GM21526 (cell line): ENCODE measurements at regions not wholly inside any gene's neighbourhood (a gene's known extent, or its start where the extent isn't known, plus 50 kb on each side); places are given as distances from the start of the nearest gene placed in this dataset.
"Not testable (repeated sequence)": the region's sequence is repeated elsewhere in the genome, so short reads cannot be mapped to it uniquely, and the experiment has no call there.

Experiments used
- ATAC-seq: cut with Tn5 transposase; IDR thresholded peaks from one replicate; pipeline ENCODE4 v1.9.1; 2021; ENCODE audit warnings: moderate library complexity; ENCODE audit not compliant: unreplicated experiment, low FRiP score

DNA sequence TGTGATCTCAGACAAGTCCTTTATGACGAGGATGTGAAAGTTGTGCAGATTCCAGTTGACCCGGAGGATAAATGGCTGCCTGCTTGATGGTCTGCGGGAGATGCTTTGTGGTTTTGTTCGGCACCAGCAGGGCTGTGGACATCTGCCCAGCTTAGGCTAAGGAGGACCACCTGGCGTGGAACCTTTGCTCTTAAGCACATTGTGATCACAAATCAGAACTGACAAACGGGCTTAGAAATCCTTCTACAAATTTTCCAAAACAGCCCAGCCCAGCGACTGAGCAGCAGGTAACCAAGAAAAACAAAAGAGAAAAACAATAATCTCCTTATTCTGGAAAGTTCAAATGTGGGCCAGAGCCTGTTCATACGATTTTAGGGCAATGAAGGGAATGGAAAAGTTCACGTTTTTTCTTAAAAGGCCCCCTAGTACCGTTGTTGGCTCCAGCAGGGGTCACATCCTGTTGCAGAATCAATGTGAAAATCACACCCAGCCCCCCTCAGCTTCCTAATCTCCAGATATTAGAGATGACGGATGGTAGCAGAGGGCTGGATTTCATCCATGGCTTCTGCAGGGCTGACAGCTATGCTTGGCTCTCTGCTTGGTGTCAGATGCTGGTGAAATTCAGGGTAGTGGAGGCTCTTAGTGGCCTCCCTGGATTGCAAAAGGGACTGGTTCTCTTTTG lies 81.1 kb upstream of the RFLNA start:
- no peak for ATAC-seq

DNA sequence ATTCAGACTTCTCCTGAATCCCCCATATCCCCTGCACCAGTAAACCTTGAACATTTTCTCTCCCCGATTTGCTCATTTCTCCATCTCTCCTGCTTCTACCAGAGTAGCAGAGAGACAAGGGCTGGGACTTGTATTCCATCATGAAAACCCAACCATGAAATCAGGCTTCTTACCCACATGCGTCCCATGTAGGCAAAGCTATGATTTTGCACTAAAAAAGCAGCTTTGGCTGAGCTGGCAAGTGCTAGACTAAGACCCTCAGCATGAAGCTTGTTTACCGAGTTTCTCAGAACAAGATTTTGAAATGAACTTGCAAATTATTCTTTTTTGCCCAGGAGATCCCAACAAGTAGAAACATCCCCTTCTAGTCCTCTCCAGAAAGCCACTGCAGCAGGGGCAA lies 80.3 kb upstream of the RFLNA start:
- ATAC-seq, result no peak

DNA sequence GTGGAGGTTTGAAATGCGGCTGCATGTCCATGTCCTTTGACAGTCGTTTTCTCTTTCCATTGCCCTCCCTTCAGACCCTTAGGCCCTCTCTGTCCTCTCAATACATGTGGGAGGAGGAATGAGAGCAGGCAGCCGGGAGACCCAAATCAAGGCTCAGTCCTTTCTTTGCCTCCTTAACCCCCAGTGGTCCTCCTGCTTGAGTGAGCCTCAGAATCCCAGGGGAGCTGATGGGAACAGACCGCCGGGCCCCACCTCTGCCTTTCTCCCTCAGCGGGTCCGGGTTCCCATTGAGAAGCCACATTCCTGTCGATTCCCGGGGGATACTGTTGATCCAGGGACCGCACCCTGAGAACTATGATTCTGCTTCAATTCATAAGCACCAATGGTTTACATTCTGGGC lies 77.9 kb upstream of the RFLNA start:
- no peak for ATAC-seq

DNA sequence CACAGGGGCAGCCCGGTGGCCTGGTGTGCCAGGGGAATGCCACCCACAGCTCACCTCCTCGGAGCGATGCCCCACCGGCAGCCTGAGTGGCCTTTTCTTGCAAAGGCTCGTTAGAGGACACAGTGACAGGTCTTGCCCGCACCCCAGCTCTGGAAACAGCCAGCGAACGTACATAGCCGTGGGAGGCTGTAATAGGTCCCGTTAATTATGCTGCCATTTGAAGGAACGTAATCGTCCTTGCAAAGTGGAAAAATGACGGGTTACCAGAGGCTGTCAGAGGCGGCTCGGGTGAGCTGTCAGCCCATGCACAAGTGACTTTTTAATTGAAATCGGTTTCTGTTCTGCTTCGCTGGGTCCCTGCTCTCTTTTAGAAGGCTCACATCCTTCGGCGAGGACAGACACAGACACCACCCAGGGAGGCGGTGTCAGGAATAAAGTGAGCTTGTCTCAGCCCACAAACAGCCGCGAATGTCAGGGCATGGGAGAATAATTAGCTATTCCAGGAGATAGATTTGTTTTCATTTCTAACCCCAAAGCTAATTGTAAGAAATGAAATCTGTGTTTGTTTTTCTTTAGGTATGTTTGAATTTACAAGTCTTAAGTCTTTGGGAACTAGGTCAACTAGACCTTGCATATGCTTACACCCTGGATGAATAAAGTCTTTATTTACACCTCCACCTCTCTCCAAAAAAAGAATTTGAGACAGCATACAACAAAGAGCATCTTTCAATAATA lies 77.2 kb upstream of the RFLNA start:
- ATAC-seq, result no peak

DNA sequence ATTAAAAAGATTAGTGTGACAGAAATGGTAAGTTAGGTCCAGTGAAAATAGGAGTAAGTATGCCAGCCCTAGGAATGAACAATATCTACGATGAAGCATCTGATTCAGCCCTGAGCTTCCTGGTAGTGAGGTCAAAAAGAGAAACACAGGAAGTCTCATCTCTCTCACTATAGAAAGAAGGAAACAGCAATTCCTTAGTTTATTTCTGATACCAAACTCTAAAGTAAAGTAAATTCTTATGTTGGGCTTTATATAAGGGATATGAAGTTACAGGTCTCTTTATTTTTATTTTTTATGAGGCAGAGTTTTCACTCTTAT lies 76.7 kb upstream of the RFLNA start:
- no peak for ATAC-seq

DNA sequence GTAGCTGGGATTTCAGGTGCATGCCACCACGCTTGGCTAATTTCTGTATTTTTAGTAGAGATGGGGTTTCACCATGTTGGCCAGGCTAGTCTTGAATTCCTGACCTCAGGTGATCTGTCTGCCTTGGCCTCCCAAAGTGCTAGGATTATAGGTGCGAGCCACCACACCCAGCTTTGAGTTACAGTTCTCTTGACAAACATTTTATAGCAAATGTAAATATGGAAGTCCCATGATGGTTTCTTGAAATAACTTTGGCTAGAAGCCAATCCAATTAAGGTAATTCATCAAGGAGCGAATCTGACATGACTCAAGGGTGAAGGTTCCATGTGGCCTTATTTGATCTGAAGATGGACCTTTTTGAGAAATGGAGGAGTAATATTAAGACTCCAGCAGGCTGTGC lies 76.2 kb upstream of the RFLNA start:
- ATAC-seq, result not testable (repeated sequence)

DNA sequence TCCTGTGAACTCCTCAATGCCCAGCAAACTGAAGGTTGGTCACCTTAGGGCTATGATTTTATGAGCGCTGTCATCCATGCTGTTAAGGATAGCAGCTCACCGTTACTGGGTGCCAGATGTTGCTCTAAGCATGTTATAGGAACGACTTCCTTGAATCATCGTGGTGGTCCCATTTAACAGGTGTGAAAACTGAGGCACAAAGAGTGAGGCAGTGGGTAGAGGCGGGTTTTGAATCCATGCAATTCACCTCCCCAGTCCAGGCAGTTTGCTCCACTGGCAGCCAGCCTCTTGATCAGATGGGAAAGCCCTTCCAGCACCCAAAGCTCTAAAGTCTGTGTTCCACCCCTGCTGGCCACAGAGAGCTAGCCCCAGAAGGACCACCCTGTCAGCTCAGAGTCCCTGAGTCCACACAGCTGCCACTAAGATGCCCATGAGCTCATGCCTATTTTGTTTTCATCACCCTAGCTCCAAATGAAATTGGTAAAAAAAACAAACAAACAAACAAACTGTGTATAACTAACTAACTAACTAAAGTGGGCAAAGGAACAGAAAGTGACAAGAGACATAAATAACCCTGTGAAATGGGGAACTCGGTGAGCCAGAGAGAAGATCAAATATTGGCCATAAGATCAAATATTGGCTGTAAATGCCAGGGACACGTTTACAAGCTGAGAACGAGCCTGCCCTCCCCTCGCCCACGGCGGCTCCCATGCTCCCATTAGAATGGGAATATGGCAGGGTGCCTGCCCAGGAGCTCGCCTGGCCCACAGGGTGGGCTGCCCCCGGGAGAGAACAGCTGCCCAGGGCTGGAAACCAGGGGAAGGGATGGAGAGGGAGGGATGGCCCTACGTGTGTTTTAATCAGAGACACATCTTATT lies 72.3 kb upstream of the RFLNA start:
- no peak for ATAC-seq

DNA sequence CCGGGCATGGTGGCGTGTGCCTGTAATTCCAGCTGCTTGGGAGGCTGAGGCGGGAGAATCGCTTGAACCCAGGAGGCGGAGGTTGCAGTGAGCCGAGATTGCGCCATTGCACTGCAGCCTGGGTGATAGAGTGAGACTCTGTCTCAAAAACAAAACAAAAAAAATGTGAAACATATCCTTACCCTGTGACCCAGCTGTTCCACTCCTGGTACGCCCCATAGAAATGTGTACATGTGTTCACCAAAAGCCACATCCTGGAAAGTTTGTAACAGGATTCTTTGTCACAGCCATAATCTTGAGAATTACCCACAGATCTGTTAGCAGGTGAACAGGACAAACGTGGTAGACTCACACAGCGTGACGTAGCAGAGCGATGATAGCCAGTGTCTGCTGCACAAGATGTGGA lies 71.2 kb upstream of the RFLNA start:
- not testable (repeated sequence) for ATAC-seq

DNA sequence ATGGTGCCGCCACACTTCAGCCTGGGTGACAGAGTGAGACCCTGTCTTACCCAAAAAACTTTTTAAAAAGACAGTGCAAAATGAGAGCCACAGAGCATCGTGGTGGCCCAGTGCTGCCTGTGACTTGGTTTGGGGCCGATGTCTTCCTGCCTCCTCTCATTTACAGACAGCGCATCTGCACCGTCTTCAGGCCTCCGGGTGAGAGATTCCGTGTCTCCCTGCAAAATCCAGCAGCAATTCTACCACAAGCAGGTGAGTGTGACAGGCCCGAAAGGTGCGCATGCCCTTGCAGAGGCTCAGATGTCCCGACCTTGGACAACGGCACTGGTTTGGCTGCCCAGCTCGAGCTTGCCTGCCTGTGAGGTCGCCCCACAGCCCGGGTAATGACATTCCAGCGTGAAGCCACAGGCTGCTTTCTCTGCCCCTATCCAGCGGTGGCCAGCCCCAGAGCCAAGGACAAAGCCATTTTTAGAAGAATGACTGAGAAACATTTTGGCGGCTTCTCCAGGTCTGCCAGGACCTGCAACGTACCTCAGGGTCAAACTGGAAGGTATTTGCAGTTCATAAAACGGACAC lies 70.3 kb upstream of the RFLNA start:
- no peak for ATAC-seq

DNA sequence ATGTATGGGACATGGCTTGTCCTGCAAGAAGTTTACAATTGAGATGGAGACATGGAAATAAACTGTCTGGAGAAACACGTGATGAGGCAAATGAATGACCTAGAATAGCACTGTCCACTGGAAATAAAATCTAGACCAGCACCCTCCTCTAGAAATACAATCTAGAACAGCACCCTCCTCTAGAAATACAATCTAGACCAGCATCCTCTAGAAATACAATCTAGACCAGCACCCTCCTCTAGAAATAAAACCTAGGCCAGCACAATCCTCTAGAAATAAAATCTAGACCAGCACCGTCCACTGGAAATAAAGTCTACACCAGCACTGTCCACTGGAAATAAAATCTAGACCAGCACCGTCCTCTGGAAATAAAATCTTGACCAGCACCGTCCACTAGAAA lies 69.2 kb upstream of the RFLNA start:
- ATAC-seq, result no peak

DNA sequence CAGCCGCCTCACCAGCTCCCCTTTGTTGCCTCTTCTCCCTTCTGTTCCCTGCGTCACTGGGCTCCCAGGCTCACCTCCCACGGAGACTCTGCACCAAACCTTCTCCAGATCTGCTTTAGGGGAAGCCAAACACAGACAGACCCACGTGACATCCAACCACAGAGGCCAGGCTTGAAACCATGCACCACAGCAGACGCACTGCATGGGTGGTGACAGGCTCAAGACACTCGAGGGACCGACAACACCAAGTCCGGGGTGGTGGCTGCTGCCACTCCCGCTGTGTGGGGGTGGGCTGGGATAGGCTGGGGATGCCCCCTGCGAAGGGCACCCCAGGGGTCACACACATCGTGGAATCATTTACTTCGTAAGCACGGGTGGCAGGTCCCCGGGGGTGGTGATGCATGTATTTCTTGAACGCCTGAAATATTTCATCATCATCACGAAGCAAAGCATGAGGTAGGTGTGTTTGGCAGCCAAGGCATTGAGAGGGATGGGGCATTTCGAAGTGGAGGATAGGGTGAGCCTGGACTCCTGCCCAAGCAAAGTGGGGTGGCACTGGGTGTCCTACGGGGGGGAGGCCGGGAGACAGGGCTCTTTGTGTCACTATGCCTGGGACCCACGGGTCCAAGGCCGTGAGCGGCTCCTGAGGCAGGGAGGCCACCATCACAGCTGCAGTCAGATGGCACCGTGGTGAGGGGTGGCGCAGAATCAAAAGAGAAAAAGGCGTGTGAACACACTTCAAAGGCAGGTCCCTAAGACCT lies 66.8 kb upstream of the RFLNA start:
- ATAC-seq, result no peak

DNA sequence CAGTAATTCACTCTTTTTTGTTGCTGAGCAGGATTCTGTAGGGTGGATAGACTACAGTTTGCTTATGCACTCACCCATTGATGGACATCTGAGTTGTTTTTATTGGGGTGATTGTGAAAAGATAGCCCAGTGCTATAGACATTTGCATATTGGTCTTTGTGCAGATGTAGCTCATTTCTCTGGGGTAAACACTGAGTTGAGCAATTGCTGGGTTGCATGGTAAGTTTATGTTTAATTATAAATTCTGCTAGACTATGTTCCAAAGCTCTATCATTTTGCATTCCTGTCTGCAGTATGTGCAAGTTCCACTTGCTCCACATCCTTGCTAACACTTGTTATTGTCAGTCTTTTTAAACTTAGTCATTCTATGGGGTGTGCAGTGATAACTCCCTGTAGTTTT lies 65.4 kb upstream of the RFLNA start:
- ATAC-seq, result no peak

DNA sequence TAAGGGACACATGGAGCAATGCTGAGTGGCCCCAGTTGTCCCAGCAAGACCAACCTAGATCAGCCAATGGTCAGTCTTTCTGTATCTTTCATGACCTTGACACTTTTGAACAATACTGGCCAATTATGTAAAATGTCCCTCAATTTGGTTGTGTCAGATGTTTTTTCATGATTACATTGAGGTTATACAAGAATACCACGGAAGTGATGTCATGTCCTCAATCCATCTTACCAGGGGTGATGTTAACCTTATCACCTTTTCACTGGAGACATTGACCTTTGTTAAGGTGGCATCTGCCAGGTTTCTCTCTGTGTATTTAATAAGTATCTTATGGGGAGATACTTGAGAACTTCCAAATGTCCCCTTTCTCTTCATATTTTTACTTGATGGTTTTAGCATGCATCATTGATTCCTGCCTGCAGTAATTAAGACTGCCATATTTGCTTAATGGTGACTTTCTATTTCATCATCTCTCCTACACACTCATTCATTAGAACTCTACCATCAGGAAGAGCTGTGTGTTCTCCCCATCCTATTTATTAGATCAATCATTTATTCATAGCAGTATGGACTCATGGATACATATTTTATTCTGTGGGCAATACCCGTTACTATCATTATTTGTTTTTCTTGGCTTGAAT lies 64.7 kb upstream of the RFLNA start:
- ATAC-seq, result no peak

DNA sequence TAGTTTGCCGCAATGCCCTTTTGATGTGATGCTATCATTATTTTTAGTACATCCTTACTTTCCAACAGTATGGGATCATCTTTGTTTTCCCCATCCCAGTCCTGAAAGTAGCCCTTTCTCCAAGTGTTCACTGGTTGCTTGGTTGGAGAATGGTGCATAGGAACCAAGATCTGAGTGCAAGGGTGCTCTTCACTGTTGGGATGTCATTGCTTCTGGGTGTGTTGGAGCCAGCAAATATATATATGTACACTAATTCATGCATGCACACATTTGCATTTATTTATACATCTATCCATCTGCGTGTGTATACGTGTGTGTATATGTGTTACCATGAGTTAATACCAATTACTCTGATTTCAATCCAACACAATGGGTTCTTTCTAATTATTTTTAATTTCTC lies 64.1 kb upstream of the RFLNA start:
- ATAC-seq, result no peak

DNA sequence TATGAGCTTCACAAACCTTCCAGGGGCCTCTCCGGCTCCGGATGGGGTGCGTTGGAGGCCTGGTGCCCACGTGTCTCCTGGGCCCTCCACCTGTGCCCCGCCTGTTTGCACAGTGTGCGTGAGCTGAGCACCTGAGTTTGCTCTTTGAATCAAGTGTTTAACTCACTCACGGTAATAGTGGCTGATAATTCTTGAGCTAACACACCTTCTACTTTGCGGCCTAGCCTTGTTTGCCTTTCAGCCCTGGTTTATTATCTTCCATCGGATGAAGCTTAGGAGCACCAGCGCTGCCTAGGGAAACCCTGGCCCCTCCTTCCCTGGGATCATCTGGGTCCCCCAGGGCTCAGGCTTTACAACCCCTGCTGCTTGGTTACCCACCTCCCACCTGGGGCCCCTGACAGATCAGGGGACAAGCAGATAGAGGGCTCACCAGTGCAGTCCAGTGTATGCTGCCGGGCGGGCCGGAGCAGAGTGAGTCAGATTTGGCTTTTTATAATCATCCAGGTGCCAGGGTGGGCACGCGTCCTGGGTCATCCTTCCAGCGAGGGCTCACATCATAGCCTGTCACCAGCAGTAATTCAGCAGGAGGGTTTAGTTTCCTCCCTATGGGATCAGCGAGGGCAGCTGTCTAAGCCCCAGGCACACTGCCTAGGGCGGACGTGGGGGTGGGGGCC lies 62.8 kb upstream of the RFLNA start:
- ATAC-seq, result no peak

DNA sequence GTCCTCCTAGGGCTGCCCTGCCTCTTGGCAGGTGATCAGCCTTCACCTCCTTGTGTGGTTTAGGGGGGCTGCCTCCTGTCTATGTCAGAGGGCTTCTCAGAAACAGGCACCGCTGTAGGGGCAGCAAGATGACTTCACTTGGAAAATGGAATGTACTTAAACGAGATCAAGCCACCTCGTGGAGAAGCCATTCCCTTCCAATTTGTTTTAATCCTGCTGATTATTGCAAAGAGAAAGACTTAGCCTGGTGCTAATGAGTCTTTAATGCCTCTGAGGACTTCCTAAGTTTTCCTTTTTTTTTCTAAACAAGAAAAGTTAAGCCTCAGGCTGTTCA lies 62.3 kb upstream of the RFLNA start:
- ATAC-seq, result no peak

DNA sequence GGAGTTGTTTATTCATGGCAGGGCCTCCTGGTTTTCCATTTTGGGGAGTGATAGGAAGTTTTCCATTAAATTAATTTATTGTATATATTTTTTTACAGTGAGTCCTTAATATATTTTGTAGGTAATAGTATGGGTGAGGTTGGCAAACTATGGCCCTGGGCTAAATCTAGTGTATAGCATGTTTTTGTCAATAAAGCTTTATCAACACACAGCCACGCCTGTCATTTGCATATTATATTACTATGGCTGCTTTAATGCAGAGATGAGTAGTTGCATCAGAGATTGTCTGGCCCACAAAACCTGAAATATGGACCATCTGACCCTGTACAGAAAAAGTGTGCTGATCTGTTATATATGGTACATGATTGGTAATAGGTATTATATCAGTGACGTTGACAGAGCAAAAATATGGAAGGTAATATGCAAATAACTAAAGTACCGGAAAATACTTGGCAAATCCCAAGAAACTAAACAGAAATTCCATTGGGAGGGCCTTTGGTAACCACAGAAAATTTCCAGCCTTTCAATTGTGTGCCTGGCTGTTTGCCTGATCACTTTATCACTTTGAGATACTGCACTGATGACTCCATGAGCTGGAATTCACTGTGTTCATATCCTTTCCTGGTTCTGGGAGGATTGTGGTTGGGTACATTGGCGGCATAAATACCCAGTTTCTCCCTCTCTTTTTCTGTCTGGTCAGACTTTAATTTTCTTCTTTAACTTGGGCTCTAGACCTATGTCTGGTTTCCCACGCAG lies 61.7 kb upstream of the RFLNA start:
- no peak for ATAC-seq

DNA sequence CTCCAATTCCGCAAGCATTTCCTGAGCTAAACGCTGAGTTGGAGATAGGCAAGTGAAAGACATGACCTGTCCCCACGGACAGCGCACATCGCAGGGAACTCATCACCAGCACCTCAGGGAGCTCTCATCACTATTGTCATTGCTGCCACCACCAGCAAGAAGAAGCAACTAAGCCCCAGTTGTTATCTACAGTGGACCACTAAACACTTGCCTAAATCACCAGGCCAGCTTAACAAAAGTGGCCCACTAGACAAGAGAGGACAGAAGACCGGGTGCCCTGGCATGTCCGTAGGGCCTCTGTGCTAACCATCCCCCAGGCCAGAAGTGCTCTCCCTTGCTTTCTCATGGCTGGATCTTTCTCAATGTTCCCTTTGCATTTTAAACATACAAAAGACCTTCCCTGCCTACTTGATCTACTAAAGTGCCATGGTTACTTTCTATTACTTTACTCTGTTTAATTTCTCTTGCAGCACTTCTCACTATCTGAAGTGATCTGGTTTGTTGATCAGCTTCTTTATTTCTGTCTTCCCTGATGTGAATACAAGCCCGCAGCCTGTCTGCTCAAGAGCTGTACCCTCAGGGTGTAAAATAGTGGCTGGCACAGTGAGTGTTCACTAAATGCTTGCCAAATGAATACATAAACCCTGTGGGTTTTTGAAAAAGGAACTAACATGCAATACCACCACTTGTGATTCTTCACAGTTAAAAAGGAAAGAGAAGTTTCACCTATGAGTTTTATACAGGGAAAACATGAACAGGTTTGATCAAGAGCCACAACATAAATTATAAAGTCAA lies 60.9 kb upstream of the RFLNA start:
- ATAC-seq, result no peak
